ENCODE measurements at regions not wholly inside any gene's neighbourhood (a gene's known extent, or its start where the extent isn't known, plus 50 kb on each side); places are given as distances from the start of the nearest gene placed in this dataset.

DNA sequence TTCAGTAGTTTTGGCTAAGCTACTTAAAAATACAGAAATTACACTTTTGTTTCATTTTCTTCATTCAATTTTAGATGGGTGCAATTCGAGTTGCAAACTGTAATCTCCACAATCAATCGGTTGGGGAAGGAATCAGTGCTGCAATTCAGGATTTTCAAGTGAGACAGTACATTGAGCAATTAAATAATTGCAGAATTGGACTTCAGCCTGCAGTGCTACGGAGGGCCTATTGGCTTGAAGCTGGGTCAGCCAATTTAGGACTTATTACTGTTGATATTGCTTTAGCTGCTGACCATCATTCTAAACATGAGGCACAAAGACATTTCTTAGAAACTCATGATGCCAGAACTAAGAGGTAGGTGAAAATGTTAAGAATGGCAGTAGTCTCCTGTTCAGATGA lies 77.7 kb downstream of the BLTP1 start (continued):
- TF ChIP-seq, protein P1, sequence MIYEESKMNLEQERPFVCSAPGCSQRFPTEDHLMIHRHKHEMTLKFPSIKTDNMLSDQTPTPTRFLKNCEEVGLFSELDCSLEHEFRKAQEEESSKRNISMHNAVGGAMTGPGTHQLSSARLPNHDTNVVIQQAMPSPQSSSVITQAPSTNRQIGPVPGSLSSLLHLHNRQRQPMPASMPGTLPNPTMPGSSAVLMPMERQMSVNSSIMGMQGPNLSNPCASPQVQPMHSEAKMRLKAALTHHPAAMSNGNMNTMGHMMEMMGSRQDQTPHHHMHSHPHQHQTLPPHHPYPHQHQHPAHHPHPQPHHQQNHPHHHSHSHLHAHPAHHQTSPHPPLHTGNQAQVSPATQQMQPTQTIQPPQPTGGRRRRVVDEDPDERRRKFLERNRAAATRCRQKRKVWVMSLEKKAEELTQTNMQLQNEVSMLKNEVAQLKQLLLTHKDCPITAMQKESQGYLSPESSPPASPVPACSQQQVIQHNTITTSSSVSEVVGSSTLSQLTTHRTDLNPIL (CRISPR knock-in tag; IDR thresholded peaks at IDR 0.05; ENCODE audit: low read depth) = no peak
- TF ChIP-seq ESRRG (CRISPR knock-in tag; IDR thresholded peaks at IDR 0.05) (no peak), ZFP3 (CRISPR knock-in tag; IDR thresholded peaks at IDR 0.05) (no peak)

DNA sequence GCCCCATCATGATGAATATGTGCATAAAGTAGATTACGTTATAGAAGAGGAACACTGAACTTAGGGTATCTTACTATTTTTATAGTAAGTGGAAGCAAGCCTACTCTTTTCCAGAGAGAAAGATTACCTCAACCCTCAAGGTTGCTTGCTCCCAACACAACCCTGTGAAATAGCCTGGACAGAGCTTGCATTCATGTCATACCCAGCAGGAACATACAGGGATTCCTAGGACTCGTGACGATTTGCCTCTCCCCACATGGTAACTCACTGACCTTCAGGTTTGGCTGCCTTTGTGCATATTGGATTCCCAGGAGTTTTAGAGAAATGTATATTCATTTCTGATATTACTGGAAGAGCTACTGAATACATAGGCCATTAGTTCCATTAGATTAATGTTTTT lies 80.5 kb downstream of the BLTP1 start:
- ATAC-seq = no peak
- TF ChIP-seq, protein P2, sequence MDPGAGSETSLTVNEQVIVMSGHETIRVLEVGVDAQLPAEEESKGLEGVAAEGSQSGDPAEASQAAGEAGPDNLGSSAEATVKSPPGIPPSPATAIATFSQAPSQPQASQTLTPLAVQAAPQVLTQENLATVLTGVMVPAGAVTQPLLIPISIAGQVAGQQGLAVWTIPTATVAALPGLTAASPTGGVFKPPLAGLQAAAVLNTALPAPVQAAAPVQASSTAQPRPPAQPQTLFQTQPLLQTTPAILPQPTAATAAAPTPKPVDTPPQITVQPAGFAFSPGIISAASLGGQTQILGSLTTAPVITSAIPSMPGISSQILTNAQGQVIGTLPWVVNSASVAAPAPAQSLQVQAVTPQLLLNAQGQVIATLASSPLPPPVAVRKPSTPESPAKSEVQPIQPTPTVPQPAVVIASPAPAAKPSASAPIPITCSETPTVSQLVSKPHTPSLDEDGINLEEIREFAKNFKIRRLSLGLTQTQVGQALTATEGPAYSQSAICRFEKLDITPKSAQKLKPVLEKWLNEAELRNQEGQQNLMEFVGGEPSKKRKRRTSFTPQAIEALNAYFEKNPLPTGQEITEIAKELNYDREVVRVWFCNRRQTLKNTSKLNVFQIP (CRISPR knock-in tag; IDR thresholded peaks at IDR 0.05; ENCODE audit: borderline replicate concordance, low read depth) = no peak
- TF ChIP-seq PPARA (CRISPR knock-in tag; IDR thresholded peaks at IDR 0.05; ENCODE audit: borderline replicate concordance) (no peak), BACH2 (CRISPR knock-in tag; IDR thresholded peaks at IDR 0.05; ENCODE audit: borderline replicate concordance) (no peak)
- TF ChIP-seq, protein P3, sequence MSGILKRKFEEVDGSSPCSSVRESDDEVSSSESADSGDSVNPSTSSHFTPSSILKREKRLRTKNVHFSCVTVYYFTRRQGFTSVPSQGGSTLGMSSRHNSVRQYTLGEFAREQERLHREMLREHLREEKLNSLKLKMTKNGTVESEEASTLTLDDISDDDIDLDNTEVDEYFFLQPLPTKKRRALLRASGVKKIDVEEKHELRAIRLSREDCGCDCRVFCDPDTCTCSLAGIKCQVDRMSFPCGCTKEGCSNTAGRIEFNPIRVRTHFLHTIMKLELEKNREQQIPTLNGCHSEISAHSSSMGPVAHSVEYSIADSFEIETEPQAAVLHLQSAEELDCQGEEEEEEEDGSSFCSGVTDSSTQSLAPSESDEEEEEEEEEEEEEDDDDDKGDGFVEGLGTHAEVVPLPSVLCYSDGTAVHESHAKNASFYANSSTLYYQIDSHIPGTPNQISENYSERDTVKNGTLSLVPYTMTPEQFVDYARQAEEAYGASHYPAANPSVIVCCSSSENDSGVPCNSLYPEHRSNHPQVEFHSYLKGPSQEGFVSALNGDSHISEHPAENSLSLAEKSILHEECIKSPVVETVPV (CRISPR knock-in tag; IDR thresholded peaks at IDR 0.05) = no peak

DNA sequence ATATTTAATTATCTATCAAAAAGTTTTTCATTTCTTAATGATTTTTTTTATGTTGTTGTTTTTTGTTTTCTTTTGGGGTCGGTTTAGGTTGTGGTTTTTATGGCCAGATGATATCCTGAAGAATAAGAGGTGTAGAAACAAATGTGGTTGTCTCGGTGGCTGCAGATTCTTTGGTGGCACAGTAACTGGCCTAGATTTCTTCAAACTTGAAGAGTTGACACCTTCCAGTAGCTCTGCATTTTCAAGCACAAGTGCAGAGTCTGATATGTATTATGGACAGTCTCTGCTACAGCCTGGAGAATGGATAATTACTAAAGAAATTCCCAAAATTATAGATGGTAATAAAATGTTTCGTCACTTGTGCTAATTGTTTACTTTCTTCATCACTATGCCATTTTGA lies 82.6 kb downstream of the BLTP1 start:
- TF ChIP-seq, protein P2 (CRISPR knock-in tag; IDR thresholded peaks at IDR 0.05; ENCODE audit: borderline replicate concordance, low read depth) = no peak
- no peak for TF ChIP-seq ZNF8 (CRISPR knock-in tag; IDR thresholded peaks at IDR 0.05)
- TF ChIP-seq OSR1 (CRISPR knock-in tag; IDR thresholded peaks at IDR 0.05) = no peak
- TF ChIP-seq, protein P3 (CRISPR knock-in tag; IDR thresholded peaks at IDR 0.05) = no peak
- TF ChIP-seq, protein P1 (CRISPR knock-in tag; IDR thresholded peaks at IDR 0.05; ENCODE audit: low read depth) = no peak
- TF ChIP-seq CSDC2 (CRISPR knock-in tag; IDR thresholded peaks at IDR 0.05) = no peak
- no peak for TF ChIP-seq ISL1 (CRISPR knock-in tag; IDR thresholded peaks at IDR 0.05)
- no peak for TF ChIP-seq TCF4 (CRISPR knock-in tag; IDR thresholded peaks at IDR 0.05; ENCODE audit: borderline replicate concordance)
- no peak for TF ChIP-seq ZNF565 (CRISPR knock-in tag; conservative IDR thresholded peaks at IDR 0.05; ENCODE audit: low read depth)
- no peak for ATAC-seq

DNA sequence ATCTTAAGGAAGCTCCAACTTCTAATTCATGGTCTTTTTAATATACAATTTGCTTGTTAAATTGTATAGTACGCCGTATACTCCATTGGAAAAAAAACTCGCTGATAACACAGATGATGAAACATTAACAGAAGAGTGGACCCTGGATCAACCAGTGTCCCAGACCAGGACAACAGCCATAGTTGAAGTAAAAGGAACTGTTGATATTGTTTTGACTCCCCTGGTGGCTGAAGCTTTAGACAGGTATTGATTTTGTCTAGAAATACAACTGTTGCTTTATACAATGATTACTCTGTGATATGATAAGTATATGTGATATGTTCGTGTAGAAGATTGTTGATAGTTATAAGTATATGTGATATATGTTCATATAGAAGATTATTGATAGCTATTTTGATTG lies 91.7 kb downstream of the BLTP1 start:
- ATAC-seq = no peak

More for the DNA sequence above, 91.7 kb downstream of the BLTP1 start:
- TF ChIP-seq, protein P2 (CRISPR knock-in tag; IDR thresholded peaks at IDR 0.05; ENCODE audit: borderline replicate concordance, low read depth) = no peak
- TF ChIP-seq TOX (CRISPR knock-in tag; IDR thresholded peaks at IDR 0.05; ENCODE audit: borderline replicate concordance) (no peak), RARB (CRISPR knock-in tag; IDR thresholded peaks at IDR 0.05) (no peak), TCF4 (CRISPR knock-in tag; IDR thresholded peaks at IDR 0.05; ENCODE audit: borderline replicate concordance) (no peak)
- TF ChIP-seq, protein P3 (CRISPR knock-in tag; IDR thresholded peaks at IDR 0.05) = no peak

Data from SK-N-SH treated with all-trans-retinoic acid at 6 μM for 48 hours (cell line).